Fibroblast of the aortic adventitia (primary cell): ENCODE measurements at regions not wholly inside any gene's neighbourhood (a gene's known extent, or its start where the extent isn't known, plus 50 kb on each side); places are given as distances from the start of the nearest gene placed in this dataset.

Experiments
- DNase-seq: peaks from one replicate; pipeline ENCODE4 v3.0.0-alpha.2; 2010; ENCODE audit warnings: low read depth
- H3K4me3 ChIP-seq: 2 replicates; pipeline ENCODE4 v1.5.1; 2011; ENCODE audit warnings: low read depth, mild to moderate bottlenecking, control low read depth, low read length, moderate library complexity
- CTCF ChIP-seq: IDR thresholded peaks from 2 replicates; pipeline ENCODE4 v1.5.1; 2011; ENCODE audit warnings: mild to moderate bottlenecking, low read length, control low read depth, inconsistent platforms; ENCODE audit not compliant: insufficient read depth

GRCh38 chr2:14352067-14352466 lies 280.4 kb upstream of the LRATD1 start:
- DNase-seq, result no peak
- no peak for TF ChIP-seq CTCF
- no peak overlapping the region for H3K4me3 ChIP-seq

GRCh38 chr2:14354231-14354630 lies 278.3 kb upstream of the LRATD1 start:
- DNase-seq, result no peak
- no peak for TF ChIP-seq CTCF

GRCh38 chr2:14355102-14355501 lies 277.4 kb upstream of the LRATD1 start:
- no peak for TF ChIP-seq CTCF
- no peak overlapping the region for H3K4me3 ChIP-seq
- DNase-seq, result no peak

More at GRCh38 chr2:14354231-14354630, 278.3 kb upstream of the LRATD1 start:
- H3K4me3 ChIP-seq, result no peak overlapping the region

GRCh38 chr2:14358339-14358738 lies 274.2 kb upstream of the LRATD1 start:
- TF ChIP-seq CTCF, result no peak
- H3K4me3 ChIP-seq, result no peak overlapping the region
- no peak for DNase-seq

GRCh38 chr2:14358774-14359173 lies 273.7 kb upstream of the LRATD1 start:
- no peak for DNase-seq
- no peak for TF ChIP-seq CTCF
- no peak overlapping the region for H3K4me3 ChIP-seq

DNA sequence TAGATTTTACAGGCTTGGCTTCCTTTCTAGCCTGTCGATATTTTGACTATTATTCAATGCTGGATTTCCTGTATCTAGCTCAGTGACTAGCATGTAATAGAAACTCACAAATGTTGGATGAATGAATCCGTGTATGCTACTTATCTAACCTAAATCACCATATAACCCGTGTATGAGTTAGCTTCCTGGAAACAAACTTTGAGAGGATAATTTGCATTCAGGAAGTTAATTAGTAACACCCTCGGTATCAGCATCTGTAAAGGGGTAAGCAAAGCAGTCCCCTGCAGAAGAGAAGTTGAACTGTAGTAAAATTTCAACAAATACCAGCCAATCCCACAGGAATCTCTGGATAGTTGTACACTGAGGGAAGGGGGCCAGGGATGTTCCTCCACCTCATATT lies 269.4 kb upstream of the LRATD1 start:
- H3K4me3 ChIP-seq, result no peak overlapping the region
- no peak for DNase-seq
- TF ChIP-seq CTCF, result no peak

GRCh38 chr2:14363976-14364375 lies 268.5 kb upstream of the LRATD1 start:
- no peak overlapping the region for H3K4me3 ChIP-seq
- TF ChIP-seq CTCF, result no peak
- DNase-seq, result no peak
